ENCODE measurements at regions not wholly inside any gene's neighbourhood (a gene's known extent, or its start where the extent isn't known, plus 50 kb on each side); places are given as distances from the start of the nearest gene placed in this dataset.

GRCh38 chr2:177053716-177054115, 158.9 kb upstream of the HNRNPA3 start:
- TF ChIP-seq CTCF (IDR thresholded peaks at IDR 0.05; ENCODE audit: poor library complexity) = no peak
- no peak for TF ChIP-seq EZH2 (IDR thresholded peaks at IDR 0.05; ENCODE audit: borderline replicate concordance)
- TF ChIP-seq EZH2phosphoT487 (IDR thresholded peaks at IDR 0.05; ENCODE audit: low read depth, severe bottlenecking, unreplicated experiment) = no peak
